Trophoblast cell (in vitro differentiated cells and primary cell): ENCODE measurements at regions not wholly inside any gene's neighbourhood (a gene's known extent, or its start where the extent isn't known, plus 50 kb on each side); places are given as distances from the start of the nearest gene placed in this dataset.

Source experiments
- DNase-seq, 2 donors: peaks; one replicate each; pipeline ENCODE4 v3.0.0-alpha.2; 2016
- H2AFZ ChIP-seq: 2 replicates; pipeline ENCODE4 v1.6.1; 2013; ENCODE audit warnings: low read length, moderate library complexity, mild to moderate bottlenecking; ENCODE audit not compliant: insufficient read depth, poor library complexity
- H2AK5ac ChIP-seq: 2 replicates; pipeline ENCODE4 v1.6.1; 2013; ENCODE audit warnings: mild to moderate bottlenecking, low read length
- H2BK120ac ChIP-seq: 2 replicates; pipeline ENCODE4 v1.6.1; 2013; ENCODE audit warnings: low read length, mild to moderate bottlenecking, moderate library complexity; ENCODE audit not compliant: insufficient read depth, poor library complexity
- H2BK12ac ChIP-seq: 2 replicates; pipeline ENCODE4 v1.6.1; 2013; ENCODE audit warnings: mild to moderate bottlenecking, low read length, moderate library complexity
- H2BK5ac ChIP-seq: 2 replicates; pipeline ENCODE4 v1.6.1; 2013; ENCODE audit warnings: low read length, low read depth, moderate library complexity, mild to moderate bottlenecking; ENCODE audit not compliant: poor library complexity
- H3K14ac ChIP-seq: 2 replicates; pipeline ENCODE4 v1.6.1; 2013; ENCODE audit warnings: mild to moderate bottlenecking, low read length
- H3K18ac ChIP-seq: 2 replicates; pipeline ENCODE4 v1.6.1; 2013; ENCODE audit warnings: mild to moderate bottlenecking, low read length
- H3K23ac ChIP-seq: 2 replicates; pipeline ENCODE4 v1.6.1; 2013; ENCODE audit warnings: low read length
- H3K27ac ChIP-seq: 2 replicates; pipeline ENCODE4 v1.5.1; 2013; ENCODE audit warnings: low read depth, mild to moderate bottlenecking, inconsistent platforms, low read length, moderate library complexity
- H3K27me3 ChIP-seq: 2 replicates; pipeline ENCODE4 v1.6.1; 2013; ENCODE audit warnings: inconsistent platforms, mild to moderate bottlenecking, low read length, moderate library complexity; ENCODE audit not compliant: insufficient read depth
- H3K36me3 ChIP-seq, 2 experiments: 1 replicate in 1 of 2; 2 replicates in 1 of 2; pipeline ENCODE4 v1.6.1; 2013; ENCODE audit warnings: low read length in 2 of 2, mild to moderate bottlenecking in 2 of 2, moderate library complexity in 1 of 2; ENCODE audit not compliant: insufficient read depth in 2 of 2, control insufficient read depth in 1 of 2
- H3K4ac ChIP-seq: 2 replicates; pipeline ENCODE4 v1.6.1; 2013; ENCODE audit warnings: low read depth, mild to moderate bottlenecking, low read length, moderate library complexity
- H3K4me1 ChIP-seq, 2 experiments: 1 replicate in 1 of 2; 2 replicates in 1 of 2; pipeline ENCODE4 v1.6.1; 2013; ENCODE audit warnings: low read length in 2 of 2, mild to moderate bottlenecking in 2 of 2, moderate library complexity in 1 of 2; ENCODE audit not compliant: insufficient read depth in 2 of 2, control insufficient read depth in 1 of 2
- H3K4me2 ChIP-seq: 2 replicates; pipeline ENCODE4 v1.6.1; 2013; ENCODE audit warnings: inconsistent platforms, mild to moderate bottlenecking, low read length, moderate library complexity
- H3K4me3 ChIP-seq: 2 replicates; pipeline ENCODE4 v1.5.1; 2013; ENCODE audit warnings: mild to moderate bottlenecking, low read depth, low read length, inconsistent platforms
- H3K79me1 ChIP-seq: one replicate; pipeline ENCODE4 v1.6.1; 2013; ENCODE audit warnings: low read length
- H3K79me2 ChIP-seq: 2 replicates; pipeline ENCODE4 v1.6.1; 2013; ENCODE audit warnings: low read length, mild to moderate bottlenecking; ENCODE audit not compliant: control insufficient read depth, insufficient read depth, poor library complexity
- H3K9ac ChIP-seq: 2 replicates; pipeline ENCODE4 v1.6.1; 2013; ENCODE audit warnings: mild to moderate bottlenecking, low read length
- H3K9me3 ChIP-seq: 2 replicates; pipeline ENCODE4 v1.6.1; 2013; ENCODE audit warnings: low read depth, mild to moderate bottlenecking, control low read depth, inconsistent platforms, low read length; ENCODE audit not compliant: insufficient read depth
- H4K12ac ChIP-seq: 2 replicates; pipeline ENCODE4 v1.6.1; 2013; ENCODE audit warnings: low read depth, mild to moderate bottlenecking, low read length, moderate library complexity
- H4K8ac ChIP-seq: 2 replicates; pipeline ENCODE4 v1.6.1; 2013; ENCODE audit warnings: low read depth, mild to moderate bottlenecking, low read length, moderate library complexity
- H4K91ac ChIP-seq: one replicate; pipeline ENCODE4 v1.6.1; 2013; ENCODE audit warnings: low read depth, mild to moderate bottlenecking, low read length, moderate library complexity
- WGBS: extraction: QIAGEN DNeasy Blood & Tissue Kit; methylation state at CpG from one replicate; pipeline ENCODE4 v1.1.7; 2013; ENCODE audit warnings: missing lambda C conversion rate; ENCODE audit not compliant: insufficient read length, insufficient coverage; ENCODE audit errors: extremely low coverage; 5-methylcytosine and 5-hydroxymethylcytosine counted together

GRCh38 chr5:106882035-106882434 lies 788.7 kb downstream of the EFNA5 start:
- Histone ChIP-seq H3K18ac (no peak overlapping the region), H4K91ac (no peak overlapping the region), H3K9ac (no peak overlapping the region)

DNA sequence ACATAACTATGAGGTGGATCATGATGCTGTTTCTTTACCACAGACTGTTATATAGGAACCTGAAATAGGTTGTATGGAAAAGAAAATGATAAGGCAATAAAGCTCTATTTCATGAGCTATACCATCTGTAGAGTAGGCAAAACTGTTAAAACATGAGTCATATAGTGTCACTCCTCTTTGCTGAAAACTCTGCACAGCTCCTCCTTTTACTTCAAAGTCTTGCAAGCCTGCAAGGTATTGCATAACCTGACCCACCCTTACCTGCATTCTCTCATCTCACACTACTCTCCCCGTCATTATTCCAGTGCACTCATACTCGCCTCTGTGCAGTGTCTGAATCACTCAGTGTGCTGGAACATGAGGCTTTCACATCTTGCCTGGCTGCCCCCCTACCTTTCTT lies 790.1 kb downstream of the EFNA5 start:
- H4K91ac ChIP-seq: no peak overlapping the region
- no peak overlapping the region for H2AK5ac ChIP-seq
- DNase-seq: peak; percentile 12 to 61
- H3K18ac ChIP-seq: no peak overlapping the region
- H3K27me3 ChIP-seq: no peaks in the 10 kb centered on the region
- no peak overlapping the region for H3K4me3 ChIP-seq
- H2BK12ac ChIP-seq: no peak overlapping the region
- H3K36me3 ChIP-seq: no peaks in the 10 kb centered on the region
- H3K14ac ChIP-seq: no peak overlapping the region
- no peaks in the 10 kb centered on the region for H3K4me1 ChIP-seq
- H3K27ac ChIP-seq: no peak overlapping the region
- no peak overlapping the region for H3K23ac ChIP-seq
- no CpG with 5 or more reads among the region's 2 CpGs for WGBS
- peaks cover 11% of the 10 kb centered on the region for H3K9me3 ChIP-seq
- H4K12ac ChIP-seq: no peak overlapping the region
- H4K8ac ChIP-seq: no peak overlapping the region
- no peak overlapping the region for H2BK120ac ChIP-seq
- no peak overlapping the region for H3K9ac ChIP-seq
- no peaks in the 10 kb centered on the region for H3K79me2 ChIP-seq
- no peak overlapping the region for H2AFZ ChIP-seq
- H2BK5ac ChIP-seq: no peak overlapping the region
- H3K4me2 ChIP-seq: no peak overlapping the region
- H3K4ac ChIP-seq: no peak overlapping the region
- H3K79me1 ChIP-seq: no peaks in the 10 kb centered on the region

More at GRCh38 chr5:106882035-106882434, 788.7 kb downstream of the EFNA5 start:
- no peak overlapping the region for H3K4me2 ChIP-seq
- H3K4ac ChIP-seq: no peak overlapping the region
- H3K79me1 ChIP-seq: no peaks in the 10 kb centered on the region
- no peak overlapping the region for H2BK120ac ChIP-seq
- H3K4me1 ChIP-seq: no peaks in the 10 kb centered on the region
- no peak overlapping the region for H3K14ac ChIP-seq
- H2AK5ac ChIP-seq: no peak overlapping the region
- no peaks in the 10 kb centered on the region for H3K36me3 ChIP-seq
- no peaks in the 10 kb centered on the region for H3K79me2 ChIP-seq
- H4K8ac ChIP-seq: no peak overlapping the region
- no peaks in the 10 kb centered on the region for H3K27me3 ChIP-seq
- H4K12ac ChIP-seq: no peak overlapping the region
- H3K9me3 ChIP-seq: peaks cover 1% of the 10 kb centered on the region
- H2AFZ ChIP-seq: no peak overlapping the region
- no peak overlapping the region for H3K27ac ChIP-seq
- no peak overlapping the region for H3K4me3 ChIP-seq
- H2BK5ac ChIP-seq: no peak overlapping the region
- H3K23ac ChIP-seq: no peak overlapping the region
- no peak overlapping the region for H2BK12ac ChIP-seq
- DNase-seq: no peak

DNA sequence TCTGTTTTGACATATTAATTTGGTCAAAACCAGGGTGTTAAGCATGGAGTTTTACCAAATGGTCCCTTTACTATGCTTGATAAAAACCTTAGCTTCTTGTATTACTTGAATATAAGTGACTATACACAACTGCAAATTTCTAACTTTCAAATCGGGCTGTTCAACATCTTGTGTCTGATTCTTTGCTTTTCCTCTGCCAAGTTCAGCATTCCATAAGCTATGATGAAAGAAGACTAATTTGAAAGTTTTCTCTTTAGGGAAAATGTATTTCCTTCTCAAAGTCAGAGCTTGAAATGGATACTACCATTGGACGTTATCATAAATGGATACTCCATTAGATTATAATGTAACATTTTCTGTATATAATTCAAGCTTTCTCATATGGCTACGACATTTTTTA lies 792.9 kb downstream of the EFNA5 start:
- H3K9ac ChIP-seq: no peak overlapping the region
- no peaks in the 10 kb centered on the region for H3K4me1 ChIP-seq
- H3K27me3 ChIP-seq: no peaks in the 10 kb centered on the region
- WGBS: no CpG with 5 or more reads among the region's 3 CpGs
- H3K36me3 ChIP-seq: no peaks in the 10 kb centered on the region
- H4K8ac ChIP-seq: no peak overlapping the region
- DNase-seq: no peak
- no peak overlapping the region for H3K23ac ChIP-seq
- H2AK5ac ChIP-seq: no peak overlapping the region
- no peak overlapping the region for H2BK120ac ChIP-seq
- no peak overlapping the region for H2BK5ac ChIP-seq
- no peak overlapping the region for H2BK12ac ChIP-seq
- no peak overlapping the region for H4K91ac ChIP-seq
- no peaks in the 10 kb centered on the region for H3K79me2 ChIP-seq
- H2AFZ ChIP-seq: no peak overlapping the region
- H3K79me1 ChIP-seq: no peaks in the 10 kb centered on the region
- H3K9me3 ChIP-seq: peaks cover 13% of the 10 kb centered on the region
- no peak overlapping the region for H3K14ac ChIP-seq
- no peak overlapping the region for H3K4me2 ChIP-seq
- no peak overlapping the region for H3K18ac ChIP-seq
- no peak overlapping the region for H3K27ac ChIP-seq
- no peak overlapping the region for H3K4me3 ChIP-seq
- H3K4ac ChIP-seq: no peak overlapping the region
- H4K12ac ChIP-seq: no peak overlapping the region

- H3K14ac ChIP-seq: no peak overlapping the region
- H2BK12ac ChIP-seq: no peak overlapping the region
- H3K79me1 ChIP-seq: no peaks in the 10 kb centered on the region
- H2BK5ac ChIP-seq: no peak overlapping the region
- H4K12ac ChIP-seq: no peak overlapping the region
- no peak overlapping the region for H3K4me3 ChIP-seq
- DNase-seq: peak; percentile 80 to 82
- H4K91ac ChIP-seq: no peak overlapping the region
- no peak overlapping the region for H3K27ac ChIP-seq
- no CpG with 5 or more reads among the region's 7 CpGs for WGBS
- no peak overlapping the region for H3K9ac ChIP-seq
- peaks cover 13% of the 10 kb centered on the region for H3K9me3 ChIP-seq
- no peak overlapping the region for H4K8ac ChIP-seq
- no peak overlapping the region for H2AK5ac ChIP-seq
- no peak overlapping the region for H2AFZ ChIP-seq
- no peak overlapping the region for H3K4me2 ChIP-seq
- no peak overlapping the region for H3K18ac ChIP-seq
- H3K79me2 ChIP-seq: no peaks in the 10 kb centered on the region
- H3K23ac ChIP-seq: no peak overlapping the region
- no peak overlapping the region for H3K4ac ChIP-seq
- no peaks in the 10 kb centered on the region for H3K27me3 ChIP-seq
- H3K4me1 ChIP-seq: no peaks in the 10 kb centered on the region
- no peaks in the 10 kb centered on the region for H3K36me3 ChIP-seq
- H2BK120ac ChIP-seq: no peak overlapping the region
Observed at GRCh38 chr5:106876665-106877194, 794.0 kb downstream of the EFNA5 start.
